ENCODE measurements at regions not wholly inside any gene's neighbourhood (a gene's known extent, or its start where the extent isn't known, plus 50 kb on each side); places are given as distances from the start of the nearest gene placed in this dataset.

DNA sequence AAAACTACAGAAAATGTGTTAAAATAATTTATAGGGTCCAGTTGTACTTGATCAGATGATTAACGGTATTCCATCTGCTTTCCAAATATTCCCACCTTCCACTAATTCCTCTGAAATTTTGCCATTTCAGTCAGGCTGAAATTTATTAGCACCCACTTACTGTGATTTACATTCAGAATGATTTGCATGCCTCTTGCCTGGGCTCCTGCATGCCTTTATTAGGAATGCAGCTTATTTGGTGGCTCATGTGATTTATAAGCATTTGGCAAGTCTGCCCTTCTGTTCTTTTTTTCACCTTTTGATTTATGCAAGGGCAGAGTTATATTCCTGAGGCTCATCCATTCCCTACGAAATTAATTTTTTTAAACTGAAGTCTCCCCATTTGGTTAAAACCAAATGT, 1594.5 kb upstream of the PIK3C3 start:
- DNase-seq (no peak), ATAC-seq (ENCODE audit: low FRiP score in 2 of 2) (no peak)
- H3K36me3 ChIP-seq = no peaks in the 10 kb centered on the region
- no peaks in the 10 kb centered on the region for H3K27me3 ChIP-seq
- H3K9me3 ChIP-seq = no peaks in the 10 kb centered on the region
- no peak overlapping the region for H3K27ac ChIP-seq
- H3K4me3 ChIP-seq = no peak overlapping the region
- WGBS, 2 donors = 71 to 76% methylated on average over 2 of the region's 2 CpGs
- no peaks in the 10 kb centered on the region for H3K4me1 ChIP-seq
- TF ChIP-seq EP300 (IDR thresholded peaks at IDR 0.05) (no peak), CTCF (IDR thresholded peaks at IDR 0.05) (no peak), POLR2AphosphoS5 (IDR thresholded peaks at IDR 0.05) (no peak), POLR2A (IDR thresholded peaks at IDR 0.05) (no peak)

DNA sequence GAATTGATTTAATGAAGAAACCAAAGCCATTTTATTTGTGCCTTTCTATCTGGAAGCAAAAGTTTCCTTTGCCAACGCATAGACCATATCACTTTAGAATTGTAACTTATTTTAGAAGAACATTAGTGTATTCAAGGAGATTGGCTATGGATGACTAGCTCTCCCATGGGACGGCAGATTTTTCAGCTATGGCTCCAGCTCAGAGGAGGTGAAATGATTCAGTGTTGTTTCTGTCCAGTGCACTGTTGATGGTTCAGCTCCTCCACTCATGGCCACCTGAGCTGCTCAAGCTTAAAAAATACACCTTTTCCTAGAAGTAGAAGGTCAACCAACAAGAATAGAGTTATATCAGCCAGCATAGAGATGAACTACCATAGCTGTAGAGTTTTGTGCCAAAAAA, 1597.5 kb upstream of the PIK3C3 start:
- ATAC-seq (ENCODE audit: low FRiP score in 2 of 2) = no peak

GRCh38 chr18:40356168-40356567, 1598.9 kb upstream of the PIK3C3 start:
- no peak for DNase-seq
- no peak for TF ChIP-seq CTCF (IDR thresholded peaks at IDR 0.05)
- no peak for TF ChIP-seq EP300 (IDR thresholded peaks at IDR 0.05)
- no peak for TF ChIP-seq POLR2A (IDR thresholded peaks at IDR 0.05)
- no peak for TF ChIP-seq POLR2AphosphoS5 (IDR thresholded peaks at IDR 0.05)
- no peaks in the 10 kb centered on the region for H3K9me3 ChIP-seq
- no peaks in the 10 kb centered on the region for H3K36me3 ChIP-seq
- H3K4me1 ChIP-seq = no peaks in the 10 kb centered on the region
- no peak for ATAC-seq (ENCODE audit: low FRiP score in 2 of 2)
- WGBS, 2 donors = 65 to 81% methylated on average over 6 of the region's 6 CpGs
- H3K4me3 ChIP-seq = no peak overlapping the region
- no peaks in the 10 kb centered on the region for H3K27me3 ChIP-seq
- no peak overlapping the region for H3K27ac ChIP-seq

More for the DNA sequence above, 1597.5 kb upstream of the PIK3C3 start:
- DNase-seq = no peak
- Histone ChIP-seq H3K27ac (no peak overlapping the region), H3K9me3 (no peaks in the 10 kb centered on the region), H3K27me3 (no peaks in the 10 kb centered on the region), H3K36me3 (no peaks in the 10 kb centered on the region), H3K4me1 (no peaks in the 10 kb centered on the region), H3K4me3 (no peak overlapping the region)
- 83 to 95% methylated on average over 2 of the region's 2 CpGs for WGBS, 2 donors
- no peak for TF ChIP-seq EP300 (IDR thresholded peaks at IDR 0.05)
- no peak for TF ChIP-seq POLR2A (IDR thresholded peaks at IDR 0.05)
- no peak for TF ChIP-seq POLR2AphosphoS5 (IDR thresholded peaks at IDR 0.05)
- TF ChIP-seq CTCF (IDR thresholded peaks at IDR 0.05) = no peak

DNA sequence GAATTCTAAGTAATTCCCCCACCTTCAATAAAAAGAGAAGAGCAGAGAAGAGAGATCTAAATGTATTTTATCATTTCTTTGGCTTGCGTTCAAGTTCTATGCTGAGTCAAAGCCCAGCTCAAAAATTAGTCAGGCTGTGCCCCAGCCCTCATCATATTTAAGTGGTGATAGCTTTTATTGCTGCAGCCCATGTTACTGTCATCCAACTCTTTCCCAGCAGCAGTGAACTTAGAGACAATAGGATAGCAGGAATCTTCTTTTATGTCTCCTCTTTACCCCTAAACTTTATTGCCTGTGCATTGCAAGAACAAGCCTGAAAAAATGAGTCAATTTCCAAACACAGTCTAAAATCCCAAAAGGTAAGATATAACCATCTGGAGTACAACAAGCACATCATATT, 1599.3 kb upstream of the PIK3C3 start:
- Histone ChIP-seq H3K27me3 (no peaks in the 10 kb centered on the region), H3K4me1 (no peaks in the 10 kb centered on the region), H3K9me3 (no peaks in the 10 kb centered on the region), H3K27ac (no peak overlapping the region), H3K4me3 (no peak overlapping the region), H3K36me3 (no peaks in the 10 kb centered on the region)
- no peak for ATAC-seq (ENCODE audit: low FRiP score in 2 of 2)
- 85 to 89% methylated on average over 1 of the region's 1 CpG for WGBS, 2 donors
- DNase-seq = no peak
- no peak for TF ChIP-seq CTCF (IDR thresholded peaks at IDR 0.05)
- TF ChIP-seq EP300 (IDR thresholded peaks at IDR 0.05) = no peak
- TF ChIP-seq POLR2AphosphoS5 (IDR thresholded peaks at IDR 0.05) = no peak
- no peak for TF ChIP-seq POLR2A (IDR thresholded peaks at IDR 0.05)

DNA sequence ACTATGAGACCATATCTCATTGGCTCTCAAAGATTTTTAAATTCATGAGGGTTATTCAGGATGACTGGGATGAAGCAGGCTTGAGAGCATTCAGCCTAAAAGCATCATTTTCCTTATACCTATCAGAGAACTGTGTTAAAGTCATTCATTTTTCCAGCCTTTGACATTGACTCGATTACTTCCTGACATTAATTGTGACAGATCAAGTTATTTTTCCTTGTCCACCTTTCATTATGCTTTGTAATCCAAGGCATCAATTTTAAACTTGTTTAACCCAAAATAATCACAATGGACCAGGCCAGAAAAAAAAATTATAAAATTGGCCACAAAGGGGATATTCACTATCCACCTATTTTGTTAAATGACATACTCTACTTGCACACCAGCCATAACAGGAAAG, 1606.8 kb upstream of the PIK3C3 start:
- no peak for TF ChIP-seq EP300 (IDR thresholded peaks at IDR 0.05)
- TF ChIP-seq POLR2A (IDR thresholded peaks at IDR 0.05) = no peak
- TF ChIP-seq POLR2AphosphoS5 (IDR thresholded peaks at IDR 0.05) = no peak
- TF ChIP-seq CTCF (IDR thresholded peaks at IDR 0.05) = no peak
- ATAC-seq (ENCODE audit: low FRiP score in 2 of 2) (no peak), DNase-seq (no peak)
- WGBS, 2 donors = 80 to 90% methylated on average over 1 of the region's 1 CpG
- no peaks in the 10 kb centered on the region for H3K9me3 ChIP-seq
- H3K4me1 ChIP-seq = no peaks in the 10 kb centered on the region
- no peak overlapping the region for H3K4me3 ChIP-seq
- no peaks in the 10 kb centered on the region for H3K27me3 ChIP-seq
- no peaks in the 10 kb centered on the region for H3K36me3 ChIP-seq
- no peak overlapping the region for H3K27ac ChIP-seq
